OCI-LY7 (cell line): ENCODE measurements at regions not wholly inside any gene's neighbourhood (a gene's known extent, or its start where the extent isn't known, plus 50 kb on each side); places are given as distances from the start of the nearest gene placed in this dataset.

Experiments
- BruUV-seq: library from RNA; stranded (reverse); fragments of 400-500 nt; replicated peaks from 2 replicates; lab custom pipeline; 2021; lab: Mats Ljungman, UMichigan
- CTCF ChIA-PET: fragments of 300-600 bp; sonication (Branson Sonifier 250); formaldehyde crosslinking; loops from one replicate; lab custom pipeline; 2022; ENCODE audit warnings: antibody characterized with exemption; ENCODE audit not compliant: unreplicated experiment; lab: Charles Lee
- POLR2A ChIA-PET: fragments of 300-600 bp; sonication (Branson Sonifier 250); formaldehyde crosslinking; loops from one replicate; lab custom pipeline; 2022; ENCODE audit warnings: antibody characterized with exemption; lab: Charles Lee
- DNase-seq: peaks from one replicate; pipeline ENCODE4 v3.0.0-alpha.2; 2015; ENCODE audit warnings: low spot score
- H2AFZ ChIP-seq: fragments of 200-600 bp; sonication (generic), shearing (Covaris generic); 2 replicates; pipeline ENCODE4 v1.6.1; 2014; ENCODE audit warnings: mild to moderate bottlenecking, antibody characterized with exemption, low read length, moderate library complexity
- H3K27ac ChIP-seq: fragments of 200-600 bp; sonication (generic); 2 replicates; pipeline ENCODE4 v1.5.1; 2014; ENCODE audit warnings: mixed run types, low read depth, mild to moderate bottlenecking, moderate library complexity, low read length, inconsistent platforms; ENCODE audit not compliant: poor library complexity, severe bottlenecking
- H3K36me3 ChIP-seq: fragments of 200-600 bp; sonication (generic); 2 replicates; pipeline ENCODE4 v1.6.1; 2014; ENCODE audit warnings: mild to moderate bottlenecking, antibody characterized with exemption, low read length, moderate library complexity, mixed read lengths; ENCODE audit not compliant: insufficient read depth
- H3K4me1 ChIP-seq: fragments of 200-600 bp; sonication (generic); 2 replicates; pipeline ENCODE4 v1.5.1; 2014; ENCODE audit warnings: mild to moderate bottlenecking, low read length; ENCODE audit not compliant: insufficient read depth, poor library complexity, severe bottlenecking
- H3K4me2 ChIP-seq: fragments of 200-600 bp; sonication (generic); 2 replicates; pipeline ENCODE4 v1.6.1; 2014; ENCODE audit warnings: mild to moderate bottlenecking, low read length
- H3K4me3 ChIP-seq: fragments of 200-600 bp; sonication (generic); 2 replicates; pipeline ENCODE4 v1.5.1; 2014; ENCODE audit warnings: mild to moderate bottlenecking, low read depth, low read length; ENCODE audit not compliant: poor library complexity, severe bottlenecking
- H3K79me2 ChIP-seq: fragments of 200-600 bp; sonication (generic); 2 replicates; pipeline ENCODE4 v1.6.1; 2016; ENCODE audit warnings: low read depth, mild to moderate bottlenecking, low read length, moderate library complexity, mixed read lengths; ENCODE audit not compliant: insufficient read depth
- H3K9me2 ChIP-seq: fragments of 200-600 bp; sonication (generic); 2 replicates; pipeline ENCODE4 v1.6.1; 2016; ENCODE audit warnings: mild to moderate bottlenecking, low read length, mixed read lengths; ENCODE audit not compliant: insufficient read depth
- H3K9me3 ChIP-seq: fragments of 200-600 bp; sonication (generic); 2 replicates; pipeline ENCODE4 v1.6.1; 2014; ENCODE audit warnings: mild to moderate bottlenecking, mixed run types, low read length, mixed read lengths
- H4K20me1 ChIP-seq: fragments of 200-600 bp; sonication (generic); 2 replicates; pipeline ENCODE4 v1.6.1; 2014; ENCODE audit warnings: mild to moderate bottlenecking, antibody characterized with exemption, low read length, moderate library complexity, mixed read lengths; ENCODE audit not compliant: insufficient read depth
- EZH2phosphoT487 ChIP-seq: fragments of 200-600 bp; sonication (generic); IDR thresholded peaks from 2 replicates; pipeline ENCODE4 v1.6.1; 2018; ENCODE audit warnings: low read depth, borderline replicate concordance, mild to moderate bottlenecking, mixed run types, antibody characterized with exemption, low read length, moderate library complexity, mixed read lengths
- intact Hi-C: fragments of 100-400 bp; cut with micrococcal nuclease; formaldehyde crosslinking; loops from one replicate; pipeline ENCODE4 v1.10.0; 2022; ENCODE audit not compliant: unreplicated experiment
- TF ChIP-seq, protein P1 (sequence below): fragments of 200-600 bp; sonication (generic); conservative IDR thresholded peaks from 2 replicates; pipeline ENCODE4 v1.5.1; 2014; ENCODE audit warnings: mild to moderate bottlenecking, antibody characterized with exemption, low read length, moderate library complexity, mixed read lengths

GRCh38 chr1:29544406-29544805, 308.1 kb downstream of the PTPRU start:
- H3K9me2 ChIP-seq = no peaks in the 10 kb centered on the region
- DNase-seq = no peak
- no peak overlapping the region for H3K4me2 ChIP-seq
- H3K27ac ChIP-seq = no peak overlapping the region
- H3K79me2 ChIP-seq = no peaks in the 10 kb centered on the region
- BruUV-seq = no TSS peak
- H3K4me3 ChIP-seq = no peak overlapping the region
- no peak overlapping the region for H2AFZ ChIP-seq
- TF ChIP-seq, protein P1, sequence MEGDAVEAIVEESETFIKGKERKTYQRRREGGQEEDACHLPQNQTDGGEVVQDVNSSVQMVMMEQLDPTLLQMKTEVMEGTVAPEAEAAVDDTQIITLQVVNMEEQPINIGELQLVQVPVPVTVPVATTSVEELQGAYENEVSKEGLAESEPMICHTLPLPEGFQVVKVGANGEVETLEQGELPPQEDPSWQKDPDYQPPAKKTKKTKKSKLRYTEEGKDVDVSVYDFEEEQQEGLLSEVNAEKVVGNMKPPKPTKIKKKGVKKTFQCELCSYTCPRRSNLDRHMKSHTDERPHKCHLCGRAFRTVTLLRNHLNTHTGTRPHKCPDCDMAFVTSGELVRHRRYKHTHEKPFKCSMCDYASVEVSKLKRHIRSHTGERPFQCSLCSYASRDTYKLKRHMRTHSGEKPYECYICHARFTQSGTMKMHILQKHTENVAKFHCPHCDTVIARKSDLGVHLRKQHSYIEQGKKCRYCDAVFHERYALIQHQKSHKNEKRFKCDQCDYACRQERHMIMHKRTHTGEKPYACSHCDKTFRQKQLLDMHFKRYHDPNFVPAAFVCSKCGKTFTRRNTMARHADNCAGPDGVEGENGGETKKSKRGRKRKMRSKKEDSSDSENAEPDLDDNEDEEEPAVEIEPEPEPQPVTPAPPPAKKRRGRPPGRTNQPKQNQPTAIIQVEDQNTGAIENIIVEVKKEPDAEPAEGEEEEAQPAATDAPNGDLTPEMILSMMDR = no peak
- no peak for TF ChIP-seq EZH2phosphoT487
- no peaks in the 10 kb centered on the region for H4K20me1 ChIP-seq
- ChIA-PET POLR2A (no interaction called here), CTCF (no interaction called here)
- intact Hi-C loops = no loop called here
- H3K4me1 ChIP-seq = no peaks in the 10 kb centered on the region
- no peaks in the 10 kb centered on the region for H3K36me3 ChIP-seq
- H3K9me3 ChIP-seq = no peaks in the 10 kb centered on the region

DNA sequence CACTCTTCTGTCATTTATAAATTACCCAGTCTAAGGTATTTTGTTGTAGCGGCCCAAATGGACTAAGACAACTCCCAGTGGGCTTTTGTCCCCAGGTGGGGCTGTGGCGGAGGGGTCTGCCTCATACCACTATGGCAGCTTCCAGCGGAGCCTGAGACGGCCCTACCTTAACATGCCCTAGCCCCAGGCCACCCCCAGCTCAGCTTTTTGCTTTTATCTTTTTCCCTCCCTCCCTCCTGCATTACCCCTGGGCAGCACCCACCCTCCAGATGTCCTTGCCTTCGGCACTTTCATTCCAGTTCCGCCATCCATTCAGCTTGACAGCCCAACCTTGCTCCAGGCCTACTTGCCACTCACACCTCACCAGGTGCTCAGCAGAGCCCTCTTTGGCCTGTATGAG, 307.3 kb downstream of the PTPRU start:
- H3K79me2 ChIP-seq = no peaks in the 10 kb centered on the region
- POLR2A ChIA-PET = no interaction called here
- CTCF ChIA-PET = no interaction called here
- no peaks in the 10 kb centered on the region for H4K20me1 ChIP-seq
- no peak overlapping the region for H3K4me3 ChIP-seq
- H3K36me3 ChIP-seq = no peaks in the 10 kb centered on the region
- BruUV-seq = no TSS peak
- intact Hi-C loops = no loop called here
- no peak overlapping the region for H3K4me2 ChIP-seq
- no peaks in the 10 kb centered on the region for H3K4me1 ChIP-seq
- no peak overlapping the region for H2AFZ ChIP-seq
- no peaks in the 10 kb centered on the region for H3K9me3 ChIP-seq
- TF ChIP-seq EZH2phosphoT487 = no peak
- TF ChIP-seq, protein P1 = no peak
- H3K9me2 ChIP-seq = no peaks in the 10 kb centered on the region
- DNase-seq = no peak
- H3K27ac ChIP-seq = no peak overlapping the region

DNA sequence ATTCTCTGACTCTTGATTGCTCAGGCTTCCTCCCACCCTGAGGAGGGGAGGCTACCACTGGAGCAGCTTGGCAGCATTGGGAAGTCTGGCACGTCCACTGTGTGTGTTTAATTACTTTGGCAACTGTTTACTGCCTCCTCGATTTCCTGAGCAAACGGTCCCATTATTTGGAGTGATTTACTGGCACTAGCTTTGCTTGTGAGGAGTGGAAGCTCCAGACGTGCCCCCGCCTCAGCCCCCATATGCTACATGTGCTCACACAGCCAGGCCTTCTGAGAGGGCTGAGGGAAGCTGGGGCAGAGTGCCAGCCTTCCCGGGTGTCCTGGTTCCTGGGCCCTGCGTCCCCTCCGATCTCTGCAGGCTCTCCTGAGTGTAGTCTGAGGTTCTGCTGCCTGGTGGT, 306.2 kb downstream of the PTPRU start:
- ChIA-PET CTCF (no interaction called here), POLR2A (no interaction called here)
- no peak overlapping the region for H3K4me2 ChIP-seq
- H3K27ac ChIP-seq = no peak overlapping the region
- no peaks in the 10 kb centered on the region for H3K36me3 ChIP-seq
- no peaks in the 10 kb centered on the region for H3K9me2 ChIP-seq
- H4K20me1 ChIP-seq = no peaks in the 10 kb centered on the region
- H3K4me3 ChIP-seq = no peak overlapping the region
- no peaks in the 10 kb centered on the region for H3K79me2 ChIP-seq
- no peaks in the 10 kb centered on the region for H3K4me1 ChIP-seq
- no peak overlapping the region for H2AFZ ChIP-seq
- DNase-seq = no peak
- H3K9me3 ChIP-seq = no peaks in the 10 kb centered on the region
- TF ChIP-seq EZH2phosphoT487 = no peak
- TF ChIP-seq, protein P1 = no peak
- intact Hi-C loops = no loop called here
- no TSS peak for BruUV-seq
